ENCODE measurements at regions not wholly inside any gene's neighbourhood (a gene's known extent, or its start where the extent isn't known, plus 50 kb on each side); places are given as distances from the start of the nearest gene placed in this dataset.

- no peak for TF ChIP-seq FOSL2 (IDR thresholded peaks at IDR 0.05; ENCODE audit: borderline replicate concordance, low read depth)
- no peak for TF ChIP-seq MXI1 (IDR thresholded peaks at IDR 0.05; ENCODE audit: low read depth, low read length)
- no peak for TF ChIP-seq IRF3 (IDR thresholded peaks at IDR 0.05; ENCODE audit: low read depth, low read length)
- TF ChIP-seq EZH2phosphoT487 (IDR thresholded peaks at IDR 0.05; ENCODE audit: borderline replicate concordance, low read depth), result no peak
- TF ChIP-seq NFIC (IDR thresholded peaks at IDR 0.05; ENCODE audit: borderline replicate concordance), result no peak
- TF ChIP-seq MEF2A (IDR thresholded peaks at IDR 0.05; ENCODE audit: borderline replicate concordance, low read depth), result no peak
- no peak for TF ChIP-seq GABPA (IDR thresholded peaks at IDR 0.05; ENCODE audit: low read depth)
- no peak for TF ChIP-seq RCOR1 (IDR thresholded peaks at IDR 0.05; ENCODE audit: low read length)
- no peak for TF ChIP-seq CTCF (IDR thresholded peaks at IDR 0.05)
- no peak for TF ChIP-seq RAD21 (IDR thresholded peaks at IDR 0.05; ENCODE audit: low read length)
- no peak for TF ChIP-seq JUND (IDR thresholded peaks at IDR 0.05)
These were observed 453.3 kb upstream of the ITGA1 start (continued) for GRCh38 chr5:52334367-52334766.

GRCh38 chr5:52339285-52339684 lies 448.4 kb upstream of the ITGA1 start:
- H3F3A ChIP-seq (replicated peaks; ENCODE audit: insufficient read depth), result no peaks in the 10 kb centered on the region
- POLR2A ChIA-PET, result no interaction called here
- no peaks in the 10 kb centered on the region for H3K27me3 ChIP-seq (ENCODE audit: insufficient read depth)
- no peaks in the 10 kb centered on the region for H3K9me2 ChIP-seq
- no peak overlapping the region for H3K27ac ChIP-seq (ENCODE audit: low read depth in 2 of 2, low read length in 1 of 2)
- no peak overlapping the region for H3K4me2 ChIP-seq
- H3K79me2 ChIP-seq (ENCODE audit: insufficient read depth), result no peaks in the 10 kb centered on the region
- no peak overlapping the region for H2AFZ ChIP-seq (ENCODE audit: low read depth)
- CTCF ChIA-PET, result no interaction called here
- DNase-seq, result no peak
- WGBS (ENCODE audit: low lambda C conversion rate), result 45% methylated on average over 3 of the region's 3 CpGs
- no peaks in the 10 kb centered on the region for H3K36me3 ChIP-seq (replicated peaks in 1 of 2; ENCODE audit: control insufficient read depth in 1 of 2, insufficient read depth in 2 of 2, low read length in 1 of 2)
- no peak overlapping the region for H3K4me3 ChIP-seq (ENCODE audit: low read depth in 2 of 2, low read length in 1 of 2)
- H4K20me1 ChIP-seq (ENCODE audit: insufficient read depth), result no peaks in the 10 kb centered on the region
- H3K4me1 ChIP-seq (ENCODE audit: control insufficient read depth in 1 of 2, insufficient read depth in 2 of 2, low read depth in 1 of 2, low read length in 1 of 2), result peaks cover 0 to 4% of the 10 kb centered on the region in 2 experiments; a peak in 3 of 4 replicates
- no peaks in the 10 kb centered on the region for H3K9me3 ChIP-seq
- no peak overlapping the region for H3K9ac ChIP-seq
- no peak for TF ChIP-seq EZH2phosphoT487 (IDR thresholded peaks at IDR 0.05; ENCODE audit: borderline replicate concordance, low read depth)
- no peak for TF ChIP-seq GATA2 (CRISPR knock-in tag; IDR thresholded peaks at IDR 0.05)
- no peak for TF ChIP-seq ZBTB33 (IDR thresholded peaks at IDR 0.05; ENCODE audit: borderline replicate concordance, low read depth)
- no peak for TF ChIP-seq ELF1 (IDR thresholded peaks at IDR 0.05)
- no peak for TF ChIP-seq EP300 (IDR thresholded peaks at IDR 0.05; ENCODE audit: borderline replicate concordance in 1 of 2, low read depth in 1 of 2, low read length in 1 of 2)
- no peak for TF ChIP-seq NRF1 (IDR thresholded peaks at IDR 0.05; ENCODE audit: low read depth, low read length)
- no peak for TF ChIP-seq TCF12 (IDR thresholded peaks at IDR 0.05)
- TF ChIP-seq IRF3 (IDR thresholded peaks at IDR 0.05; ENCODE audit: low read depth, low read length), result no peak
- TF ChIP-seq FOSL2 (IDR thresholded peaks at IDR 0.05; ENCODE audit: borderline replicate concordance, low read depth), result no peak
- no peak for TF ChIP-seq TEAD4 (IDR thresholded peaks at IDR 0.05; ENCODE audit: borderline replicate concordance, insufficient read depth)
- no peak for TF ChIP-seq MAX (IDR thresholded peaks at IDR 0.05; ENCODE audit: low read depth)
- TF ChIP-seq MXI1 (IDR thresholded peaks at IDR 0.05; ENCODE audit: low read depth, low read length), result no peak
- no peak for TF ChIP-seq MEF2A (IDR thresholded peaks at IDR 0.05; ENCODE audit: borderline replicate concordance, low read depth)
- TF ChIP-seq CHD2 (IDR thresholded peaks at IDR 0.05; ENCODE audit: low read length, partially characterized antibody), result no peak
- TF ChIP-seq PBX3 (IDR thresholded peaks at IDR 0.05), result no peak
- TF ChIP-seq YY1 (IDR thresholded peaks at IDR 0.05; ENCODE audit: low read depth), result no peak
